K562 (cell line): ENCODE measurements at regions not wholly inside any gene's neighbourhood (a gene's known extent, or its start where the extent isn't known, plus 50 kb on each side); places are given as distances from the start of the nearest gene placed in this dataset.

ENCODE experiments used
- ATF4 ChIP-seq: fragments of 450-650 bp; formaldehyde crosslinking; IDR thresholded peaks from 2 replicates; pipeline ENCODE4 v1.4.0; 2022; ENCODE audit warnings: mild to moderate bottlenecking, moderate library complexity
- E2F4 ChIP-seq: sonication (generic); formaldehyde crosslinking; IDR thresholded peaks from 2 replicates; pipeline ENCODE4 v1.8.0; 2022; ENCODE audit warnings: mild to moderate bottlenecking, low read depth, missing genetic modification reagents
- EP300 ChIP-seq: IDR thresholded peaks from 2 replicates; pipeline ENCODE4 v1.6.1; 2012; ENCODE audit warnings: low read length, improper control_type of control experiment
- HDAC1 ChIP-seq, 2 experiments: fragments of 450-650 bp; IDR thresholded peaks; 2 replicates each; pipeline ENCODE4 v1.6.1; 2016 to 2017; ENCODE audit warnings: inconsistent platforms in 1 of 2, mild to moderate bottlenecking in 1 of 2, moderate library complexity in 1 of 2
- KAT8 ChIP-seq: fragments of 450-650 bp; IDR thresholded peaks from 2 replicates; pipeline ENCODE4 v1.6.1; 2016; ENCODE audit warnings: low read depth, mild to moderate bottlenecking
- KDM1A ChIP-seq, 2 experiments: fragments of 450-650 bp; IDR thresholded peaks; 2 replicates each; pipeline ENCODE4 v1.6.1; 2016; ENCODE audit warnings: mild to moderate bottlenecking in 2 of 2
- PHB2 ChIP-seq: fragments of 450-650 bp; IDR thresholded peaks from 2 replicates; pipeline ENCODE4 v1.6.1; 2017; ENCODE audit warnings: low read depth
- POLR2AphosphoS5 ChIP-seq: IDR thresholded peaks from 2 replicates; pipeline ENCODE4 v1.6.1; 2011; ENCODE audit warnings: mild to moderate bottlenecking, low read depth, low read length, moderate library complexity; ENCODE audit not compliant: control insufficient read depth, insufficient read depth
- SMAD1 ChIP-seq: fragments of 150-350 bp; IDR thresholded peaks from 2 replicates; pipeline ENCODE4 v1.6.1; 2014; ENCODE audit warnings: low read length, low read depth; ENCODE audit not compliant: partially characterized antibody
- SMARCE1 ChIP-seq: fragments of 450-650 bp; IDR thresholded peaks from 2 replicates; pipeline ENCODE4 v1.7.1; 2016; ENCODE audit warnings: mild to moderate bottlenecking
- ZNF143 ChIP-seq: sonication (generic); formaldehyde crosslinking; IDR thresholded peaks from 2 replicates; pipeline ENCODE4 v1.9.0; 2022; ENCODE audit warnings: mild to moderate bottlenecking, missing genetic modification reagents
- ZNF274 ChIP-seq: IDR thresholded peaks from 2 replicates; pipeline ENCODE4 v1.6.1; 2011; ENCODE audit warnings: low read depth, mild to moderate bottlenecking, low read length, moderate library complexity, borderline replicate concordance
- ZNF717 ChIP-seq: fragments of 250-450 bp; sonication (Bioruptor Pico); IDR thresholded peaks from 2 replicates; pipeline ENCODE4 v1.5.0; 2021
- TF ChIP-seq, protein P1 (sequence below), 3 experiments: IDR thresholded peaks in 2 of 3; conservative IDR thresholded peaks in 1 of 3; 2 replicates each; pipeline ENCODE4 v1.5.1; 2011 to 2012; ENCODE audit warnings: low read length in 3 of 3, mild to moderate bottlenecking in 3 of 3, control low read depth in 2 of 3, improper control_type of control experiment in 1 of 3, inconsistent platforms in 1 of 3, low read depth in 1 of 3, mixed read lengths in 1 of 3, moderate library complexity in 1 of 3; ENCODE audit not compliant: insufficient read depth in 2 of 3

DNA sequence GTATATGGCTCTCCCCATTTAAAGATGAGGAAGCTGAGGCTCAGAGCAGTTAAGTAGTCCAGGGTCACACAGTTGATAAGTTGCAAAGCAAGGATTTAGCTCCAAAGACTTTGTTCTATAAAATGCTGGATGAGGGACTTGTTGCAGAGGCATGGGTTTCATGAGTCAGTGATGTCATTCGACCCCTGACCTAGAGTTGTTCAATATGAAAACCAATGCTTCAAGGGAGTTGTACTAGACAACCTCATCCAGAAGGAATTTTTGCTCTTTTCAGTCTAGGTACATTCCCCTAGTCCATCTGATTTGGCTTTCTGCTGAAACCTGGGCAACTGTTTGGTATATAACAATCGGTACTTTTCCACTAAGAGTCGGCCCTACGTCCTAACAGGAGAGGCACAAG lies 550.4 kb downstream of the EBF1 start:
- no peak for TF ChIP-seq ZNF143 (CRISPR knock-in tag)
- TF ChIP-seq ZNF274, result no peak
- TF ChIP-seq PHB2, result no peak
- no peak for TF ChIP-seq E2F4 (CRISPR knock-in tag)
- TF ChIP-seq POLR2AphosphoS5, result no peak
- TF ChIP-seq, protein P1, sequence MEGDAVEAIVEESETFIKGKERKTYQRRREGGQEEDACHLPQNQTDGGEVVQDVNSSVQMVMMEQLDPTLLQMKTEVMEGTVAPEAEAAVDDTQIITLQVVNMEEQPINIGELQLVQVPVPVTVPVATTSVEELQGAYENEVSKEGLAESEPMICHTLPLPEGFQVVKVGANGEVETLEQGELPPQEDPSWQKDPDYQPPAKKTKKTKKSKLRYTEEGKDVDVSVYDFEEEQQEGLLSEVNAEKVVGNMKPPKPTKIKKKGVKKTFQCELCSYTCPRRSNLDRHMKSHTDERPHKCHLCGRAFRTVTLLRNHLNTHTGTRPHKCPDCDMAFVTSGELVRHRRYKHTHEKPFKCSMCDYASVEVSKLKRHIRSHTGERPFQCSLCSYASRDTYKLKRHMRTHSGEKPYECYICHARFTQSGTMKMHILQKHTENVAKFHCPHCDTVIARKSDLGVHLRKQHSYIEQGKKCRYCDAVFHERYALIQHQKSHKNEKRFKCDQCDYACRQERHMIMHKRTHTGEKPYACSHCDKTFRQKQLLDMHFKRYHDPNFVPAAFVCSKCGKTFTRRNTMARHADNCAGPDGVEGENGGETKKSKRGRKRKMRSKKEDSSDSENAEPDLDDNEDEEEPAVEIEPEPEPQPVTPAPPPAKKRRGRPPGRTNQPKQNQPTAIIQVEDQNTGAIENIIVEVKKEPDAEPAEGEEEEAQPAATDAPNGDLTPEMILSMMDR (IDR thresholded peaks at IDR 0.05 in 2 of 3, conservative IDR thresholded peaks at IDR 0.05 in 1 of 3; ENCODE audit: insufficient read depth in 2 of 3, low read depth in 1 of 3, low read length in 3 of 3), result no peak
- no peak for TF ChIP-seq ZNF717
- TF ChIP-seq KDM1A (IDR thresholded peaks at IDR 0.05), result no peak
- TF ChIP-seq ATF4 (CRISPR knock-in tag), result no peak
- TF ChIP-seq SMARCE1, result no peak
- no peak for TF ChIP-seq EP300
- TF ChIP-seq HDAC1 (IDR thresholded peaks at IDR 0.05), result no peak
- TF ChIP-seq SMAD1, result no peak
- TF ChIP-seq KAT8, result no peak
